ENCODE measurements at regions not wholly inside any gene's neighbourhood (a gene's known extent, or its start where the extent isn't known, plus 50 kb on each side); places are given as distances from the start of the nearest gene placed in this dataset.

DNA sequence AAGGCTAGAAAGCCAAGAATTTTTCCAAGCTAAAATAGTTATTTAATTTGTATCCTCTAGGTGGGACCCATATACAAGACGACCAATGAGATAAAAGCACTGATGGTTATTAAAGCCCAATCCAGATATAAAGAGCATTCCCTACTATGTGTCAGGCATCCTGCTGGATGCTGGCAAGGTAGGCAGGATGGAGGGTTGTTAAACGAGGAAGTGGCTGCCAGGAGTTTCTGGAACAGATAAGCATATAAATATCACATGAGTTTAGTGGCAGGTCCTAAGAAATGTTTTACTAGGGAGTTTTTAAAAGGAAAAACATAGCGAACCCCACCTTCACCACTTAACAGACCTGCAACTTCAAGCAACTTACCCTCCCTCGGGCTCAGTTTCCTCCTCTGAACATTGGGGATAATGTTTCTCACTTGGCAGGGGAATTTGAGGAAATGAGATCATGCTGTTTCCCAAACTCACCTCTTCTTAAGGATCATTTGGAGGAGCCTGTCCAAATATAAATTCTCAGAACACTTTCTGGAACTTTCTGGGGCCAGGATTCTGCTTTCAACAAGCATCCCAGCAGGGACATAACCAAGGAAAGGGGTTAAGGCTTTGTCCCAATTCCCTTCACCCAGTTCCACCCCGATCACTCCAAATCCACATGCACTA is 94.3 kb upstream of the LDB2 start:
- TF ChIP-seq, protein P1, sequence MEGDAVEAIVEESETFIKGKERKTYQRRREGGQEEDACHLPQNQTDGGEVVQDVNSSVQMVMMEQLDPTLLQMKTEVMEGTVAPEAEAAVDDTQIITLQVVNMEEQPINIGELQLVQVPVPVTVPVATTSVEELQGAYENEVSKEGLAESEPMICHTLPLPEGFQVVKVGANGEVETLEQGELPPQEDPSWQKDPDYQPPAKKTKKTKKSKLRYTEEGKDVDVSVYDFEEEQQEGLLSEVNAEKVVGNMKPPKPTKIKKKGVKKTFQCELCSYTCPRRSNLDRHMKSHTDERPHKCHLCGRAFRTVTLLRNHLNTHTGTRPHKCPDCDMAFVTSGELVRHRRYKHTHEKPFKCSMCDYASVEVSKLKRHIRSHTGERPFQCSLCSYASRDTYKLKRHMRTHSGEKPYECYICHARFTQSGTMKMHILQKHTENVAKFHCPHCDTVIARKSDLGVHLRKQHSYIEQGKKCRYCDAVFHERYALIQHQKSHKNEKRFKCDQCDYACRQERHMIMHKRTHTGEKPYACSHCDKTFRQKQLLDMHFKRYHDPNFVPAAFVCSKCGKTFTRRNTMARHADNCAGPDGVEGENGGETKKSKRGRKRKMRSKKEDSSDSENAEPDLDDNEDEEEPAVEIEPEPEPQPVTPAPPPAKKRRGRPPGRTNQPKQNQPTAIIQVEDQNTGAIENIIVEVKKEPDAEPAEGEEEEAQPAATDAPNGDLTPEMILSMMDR (IDR thresholded peaks at IDR 0.05): no peak
- no peak for TF ChIP-seq EP300 (IDR thresholded peaks at IDR 0.05)
- no peak for TF ChIP-seq POLR2A (IDR thresholded peaks at IDR 0.05)

Data from suprapubic skin (tissue), 3 donors.